H1 (cell line): ENCODE measurements at regions not wholly inside any gene's neighbourhood (a gene's known extent, or its start where the extent isn't known, plus 50 kb on each side); places are given as distances from the start of the nearest gene placed in this dataset.
A peak's percentile ranks its signal among the peaks of the same experiment; 100 is the strongest.
"Not testable (repeated sequence)": the region's sequence is repeated elsewhere in the genome, so short reads cannot be mapped to it uniquely, and the experiment has no call there.

Experiments
- CTCF ChIA-PET: fragments of 300-600 bp; sonication (Branson Sonifier 250); formaldehyde crosslinking; loops from one replicate; lab custom pipeline; 2021; ENCODE audit not compliant: partially characterized antibody; lab: Charles Lee
- POLR2A ChIA-PET: fragments of 300-600 bp; sonication (Branson Sonifier 250); formaldehyde crosslinking; loops from one replicate; lab custom pipeline; 2021; ENCODE audit warnings: inconsistent platforms; ENCODE audit not compliant: partially characterized antibody; lab: Charles Lee
- DNase-seq, 2 experiments: peaks; one replicate each; pipeline versions ENCODE4 v3.0.0 to v3.0.0-alpha.2; 2010 to 2022; ENCODE audit warnings: low spot score in 2 of 2, low read depth in 1 of 2, mixed read lengths in 1 of 2
- FAIRE-seq: peaks from 2 replicates; lab custom pipeline; 2011; peaks lifted over from hg19 to GRCh38; lab: Jason Lieb, UNC
- H2AFZ ChIP-seq: 2 replicates; pipeline ENCODE4 v1.8.1; 2012; ENCODE audit warnings: low read length, inconsistent platforms
- H2AK5ac ChIP-seq: 2 replicates; pipeline ENCODE4 v1.6.1; 2013; ENCODE audit warnings: low read depth, low read length
- H2BK120ac ChIP-seq: replicated peaks from 2 replicates; pipeline ENCODE3; 2013; ENCODE audit warnings: low read depth, low read length, inconsistent platforms
- H2BK12ac ChIP-seq: 2 replicates; pipeline ENCODE4 v1.6.1; 2013; ENCODE audit warnings: low read depth, low read length
- H2BK15ac ChIP-seq: 2 replicates; pipeline ENCODE4 v1.6.1; 2013; ENCODE audit warnings: low read length
- H2BK20ac ChIP-seq: 2 replicates; pipeline ENCODE4 v1.6.1; 2013; ENCODE audit warnings: low read length
- H2BK5ac ChIP-seq: 2 replicates; pipeline ENCODE4 v1.6.1; 2013; ENCODE audit warnings: low read depth, low read length
- H3K14ac ChIP-seq: 2 replicates; pipeline ENCODE4 v1.6.1; 2013; ENCODE audit warnings: inconsistent platforms; ENCODE audit not compliant: insufficient read length
- H3K18ac ChIP-seq: 2 replicates; pipeline ENCODE4 v1.6.1; 2013; ENCODE audit warnings: low read length; ENCODE audit errors: extremely low read depth
- H3K23ac ChIP-seq: 2 replicates; pipeline ENCODE4 v1.6.1; 2013; ENCODE audit warnings: inconsistent platforms; ENCODE audit not compliant: insufficient read length
- H3K23me2 ChIP-seq: 2 replicates; pipeline ENCODE4 v1.6.1; 2013; ENCODE audit warnings: low read depth, low read length
- H3K27ac ChIP-seq: 2 replicates; pipeline ENCODE4 v1.6.1; 2011; ENCODE audit warnings: low read depth, low read length, inconsistent platforms
- H3K27me3 ChIP-seq, 4 experiments: replicated peaks in 1 of 4; 1 replicate in 1 of 4; 2 replicates in 3 of 4; pipeline versions ENCODE4 v1.6.1 to v1.8.1; 2011 to 2013; ENCODE audit warnings: low read length in 3 of 4, mild to moderate bottlenecking in 3 of 4, inconsistent platforms in 2 of 4, mixed read lengths in 2 of 4, moderate library complexity in 1 of 4; ENCODE audit not compliant: control insufficient read depth in 3 of 4, insufficient read depth in 3 of 4; ENCODE audit errors: extremely low read depth in 1 of 4
- H3K36me3 ChIP-seq, 4 experiments: 2 replicates each; pipeline versions ENCODE4 v1.6.1 to v1.8.1; 2011 to 2013; ENCODE audit warnings: mild to moderate bottlenecking in 4 of 4, low read length in 3 of 4, moderate library complexity in 2 of 4, control low read depth in 1 of 4, inconsistent platforms in 1 of 4; ENCODE audit not compliant: insufficient read depth in 4 of 4, control insufficient read depth in 2 of 4
- H3K4ac ChIP-seq: replicated peaks from 2 replicates; pipeline ENCODE3; 2013; ENCODE audit warnings: low read length, low read depth, mixed read lengths, inconsistent platforms; ENCODE audit not compliant: insufficient read length
- H3K4me1 ChIP-seq, 4 experiments: replicated peaks in 1 of 4; 1 replicate in 1 of 4; 2 replicates in 3 of 4; pipeline versions ENCODE4 v1.6.1 to v1.8.1; 2011 to 2013; ENCODE audit warnings: low read length in 3 of 4, inconsistent platforms in 2 of 4, mixed read lengths in 1 of 4; ENCODE audit not compliant: insufficient read depth in 4 of 4, control insufficient read depth in 3 of 4
- H3K4me2 ChIP-seq, 2 experiments: 2 replicates each; pipeline versions ENCODE4 v1.6.1 to v1.8.1; 2011 to 2013; ENCODE audit warnings: low read depth in 2 of 2, low read length in 2 of 2, control low read depth in 1 of 2, inconsistent platforms in 1 of 2, mild to moderate bottlenecking in 1 of 2; ENCODE audit not compliant: insufficient read depth in 1 of 2
- H3K4me3 ChIP-seq, 4 experiments: fragments of 200-600, 300-600 bp in 1 of 4; sonication (generic), shearing (Covaris generic), sonication (Bioruptor Twin) in 1 of 4; 2 replicates each; pipeline versions ENCODE4 v1.5.1 to v1.8.1; 2011 to 2016; ENCODE audit warnings: low read length in 4 of 4, low read depth in 3 of 4, control low read depth in 2 of 4, inconsistent platforms in 2 of 4, mild to moderate bottlenecking in 2 of 4, mixed read lengths in 1 of 4, moderate library complexity in 1 of 4; ENCODE audit not compliant: insufficient read depth in 2 of 4; ENCODE audit errors: extremely low read depth in 1 of 4
- H3K56ac ChIP-seq: replicated peaks from 2 replicates; pipeline ENCODE3; 2013; ENCODE audit warnings: low read depth, mild to moderate bottlenecking, mixed read lengths, low read length, inconsistent platforms; ENCODE audit not compliant: insufficient read length
- H3K79me1 ChIP-seq: 2 replicates; pipeline ENCODE4 v1.6.1; 2013; ENCODE audit warnings: low read depth, low read length, control low read depth
- H3K79me2 ChIP-seq, 2 experiments: 2 replicates each; pipeline versions ENCODE4 v1.6.1 to v1.8.1; 2012 to 2013; ENCODE audit warnings: low read length in 2 of 2, mild to moderate bottlenecking in 2 of 2, inconsistent platforms in 1 of 2; ENCODE audit not compliant: insufficient read depth in 2 of 2, control insufficient read depth in 1 of 2
- H3K9ac ChIP-seq, 4 experiments: replicated peaks in 1 of 4; 1 replicate in 1 of 4; 2 replicates in 3 of 4; pipeline versions ENCODE4 v1.6.1 to v1.8.1; 2011 to 2013; ENCODE audit warnings: low read depth in 3 of 4, low read length in 3 of 4, control low read depth in 2 of 4, mild to moderate bottlenecking in 2 of 4, moderate library complexity in 2 of 4, inconsistent platforms in 1 of 4; ENCODE audit errors: extremely low read depth in 1 of 4
- H3K9me3 ChIP-seq, 2 experiments: 2 replicates each; pipeline versions ENCODE4 v1.6.1 to v1.8.1; 2012 to 2013; ENCODE audit warnings: mild to moderate bottlenecking in 2 of 2, moderate library complexity in 2 of 2, control low read depth in 1 of 2, inconsistent platforms in 1 of 2, low read depth in 1 of 2, low read length in 1 of 2, mixed read lengths in 1 of 2; ENCODE audit not compliant: insufficient read depth in 2 of 2
- H4K20me1 ChIP-seq, 2 experiments: replicated peaks in 1 of 2; 2 replicates each; pipeline versions ENCODE3 to v1.8.1; 2011 to 2013; ENCODE audit warnings: inconsistent platforms in 2 of 2, low read length in 2 of 2, mild to moderate bottlenecking in 1 of 2; ENCODE audit not compliant: insufficient read depth in 2 of 2, control insufficient read depth in 1 of 2
- H4K5ac ChIP-seq: 2 replicates; pipeline ENCODE4 v1.6.1; 2013; ENCODE audit warnings: low read length, low read depth, mixed read lengths, inconsistent platforms; ENCODE audit not compliant: insufficient read length
- H4K8ac ChIP-seq: 2 replicates; pipeline ENCODE4 v1.8.0; 2013; ENCODE audit warnings: mild to moderate bottlenecking, moderate library complexity, low read length, inconsistent platforms; ENCODE audit not compliant: insufficient read depth; ENCODE audit errors: extremely low read depth
- H4K91ac ChIP-seq: replicated peaks from 2 replicates; pipeline ENCODE3; 2013; ENCODE audit warnings: low read length, mixed read lengths, inconsistent platforms; ENCODE audit not compliant: insufficient read length
- WGBS, 2 experiments: shearing (Covaris generic) in 1 of 2; methylation state at CpG; one replicate each; pipeline versions ENCODE4 v1.1.6 to v1.1.7; 2013 to 2015; ENCODE audit warnings: low lambda C conversion rate in 2 of 2, mixed read lengths in 2 of 2, inconsistent platforms in 1 of 2, low coverage in 1 of 2, missing lambda C conversion rate in 1 of 2; ENCODE audit not compliant: insufficient replicate concordance in 2 of 2, insufficient coverage in 1 of 2, insufficient read length in 1 of 2; ENCODE audit errors: extremely low coverage in 1 of 2, missing lambda C conversion rate in 1 of 2; 5-methylcytosine and 5-hydroxymethylcytosine counted together

- H3K56ac ChIP-seq, H3K36me3 ChIP-seq, POLR2A ChIA-PET, H4K20me1 ChIP-seq, H3K79me2 ChIP-seq, H3K23me2 ChIP-seq, H4K5ac ChIP-seq, H2BK20ac ChIP-seq, H3K14ac ChIP-seq, H3K9me3 ChIP-seq, CTCF ChIA-PET, H3K23ac ChIP-seq, H3K9ac ChIP-seq, H2BK15ac ChIP-seq, H2BK12ac ChIP-seq, H2BK5ac ChIP-seq, H3K4ac ChIP-seq, H2AFZ ChIP-seq, H4K91ac ChIP-seq, H4K8ac ChIP-seq, H3K27ac ChIP-seq, H3K4me1 ChIP-seq, H2BK120ac ChIP-seq, H3K79me1 ChIP-seq, FAIRE-seq, H3K18ac ChIP-seq, H2AK5ac ChIP-seq: not testable (repeated sequence)
- DNase-seq = peak in 1 of 2 experiments; percentile 60
- Histone ChIP-seq H3K4me3 (peak overlapping the region in 1 of 4 experiments; percentile 34; a peak in 1 of 8 replicates), H3K27me3 (peaks cover 12 to 33% (median 17%) of the 10 kb centered on the region in 4 experiments), H3K4me2 (peak overlapping the region in 1 of 2 experiments; percentile 21; a peak in 1 of 4 replicates)
- 8% methylated on average over 19 of the region's 25 CpGs; no CpG with 5 or more reads in 1 of the 2 experiments for WGBS, 2 experiments
These were observed 77.5 kb upstream of the ZNG1F start for GRCh38 chr9:41266602-41267001.

- H2BK20ac ChIP-seq, H2BK5ac ChIP-seq, H3K4ac ChIP-seq, H3K9ac ChIP-seq, H3K79me1 ChIP-seq, H2AFZ ChIP-seq, H3K4me3 ChIP-seq, FAIRE-seq, H4K91ac ChIP-seq, H3K36me3 ChIP-seq, H2AK5ac ChIP-seq, H3K18ac ChIP-seq, H3K4me1 ChIP-seq, H3K27ac ChIP-seq, H4K20me1 ChIP-seq, H3K23me2 ChIP-seq, H4K5ac ChIP-seq, CTCF ChIA-PET, H3K79me2 ChIP-seq, H2BK15ac ChIP-seq, H3K9me3 ChIP-seq, H3K14ac ChIP-seq, H2BK12ac ChIP-seq, H3K56ac ChIP-seq, H3K4me2 ChIP-seq, POLR2A ChIA-PET, H3K23ac ChIP-seq, H2BK120ac ChIP-seq, H4K8ac ChIP-seq: not testable (repeated sequence)
- 41% methylated on average over 6 of the region's 15 CpGs; no CpG with 5 or more reads in 1 of the 2 experiments for WGBS, 2 experiments
- peak in 1 of 2 experiments; percentile 62 for DNase-seq
- peaks cover 11 to 29% (median 15%) of the 10 kb centered on the region in 4 experiments for H3K27me3 ChIP-seq
These were observed 76.9 kb upstream of the ZNG1F start for GRCh38 chr9:41266000-41266399.
